ENCODE measurements at regions not wholly inside any gene's neighbourhood (a gene's known extent, or its start where the extent isn't known, plus 50 kb on each side); places are given as distances from the start of the nearest gene placed in this dataset.

- TF ChIP-seq FOSL2 (CRISPR knock-in tag; IDR thresholded peaks at IDR 0.05) (peak; percentile 52), ZNF644 (CRISPR knock-in tag; IDR thresholded peaks at IDR 0.05; ENCODE audit: low read depth) (0 out of 2 replicates have a peak, but pooled peaks have one; percentile 51), ZNF335 (CRISPR knock-in tag; IDR thresholded peaks at IDR 0.05) (0 out of 2 replicates have a peak, but pooled peaks have one; percentile 23), ZNF660 (CRISPR knock-in tag; IDR thresholded peaks at IDR 0.05; ENCODE audit: borderline replicate concordance, low read depth) (no peak), FOXP1 (IDR thresholded peaks at IDR 0.05) (no peak), FOXP1 (CRISPR knock-in tag; IDR thresholded peaks at IDR 0.05) (peak; percentile 89), SCMH1 (CRISPR knock-in tag; IDR thresholded peaks at IDR 0.05; ENCODE audit: borderline replicate concordance) (no peak), ZNF598 (CRISPR knock-in tag; IDR thresholded peaks at IDR 0.05; ENCODE audit: borderline replicate concordance) (no peak), DDIT3 (CRISPR knock-in tag; IDR thresholded peaks at IDR 0.05) (no peak), ZNF879 (CRISPR knock-in tag; IDR thresholded peaks at IDR 0.05) (no peak), ZNF431 (CRISPR knock-in tag; IDR thresholded peaks at IDR 0.05; ENCODE audit: borderline replicate concordance, low read depth) (no peak), HES4 (CRISPR knock-in tag; IDR thresholded peaks at IDR 0.05; ENCODE audit: borderline replicate concordance) (no peak), FOXC1 (CRISPR knock-in tag; IDR thresholded peaks at IDR 0.05; ENCODE audit: borderline replicate concordance) (0 out of 2 replicates have a peak, but pooled peaks have one; percentile 55)
- TF ChIP-seq, protein P1, sequence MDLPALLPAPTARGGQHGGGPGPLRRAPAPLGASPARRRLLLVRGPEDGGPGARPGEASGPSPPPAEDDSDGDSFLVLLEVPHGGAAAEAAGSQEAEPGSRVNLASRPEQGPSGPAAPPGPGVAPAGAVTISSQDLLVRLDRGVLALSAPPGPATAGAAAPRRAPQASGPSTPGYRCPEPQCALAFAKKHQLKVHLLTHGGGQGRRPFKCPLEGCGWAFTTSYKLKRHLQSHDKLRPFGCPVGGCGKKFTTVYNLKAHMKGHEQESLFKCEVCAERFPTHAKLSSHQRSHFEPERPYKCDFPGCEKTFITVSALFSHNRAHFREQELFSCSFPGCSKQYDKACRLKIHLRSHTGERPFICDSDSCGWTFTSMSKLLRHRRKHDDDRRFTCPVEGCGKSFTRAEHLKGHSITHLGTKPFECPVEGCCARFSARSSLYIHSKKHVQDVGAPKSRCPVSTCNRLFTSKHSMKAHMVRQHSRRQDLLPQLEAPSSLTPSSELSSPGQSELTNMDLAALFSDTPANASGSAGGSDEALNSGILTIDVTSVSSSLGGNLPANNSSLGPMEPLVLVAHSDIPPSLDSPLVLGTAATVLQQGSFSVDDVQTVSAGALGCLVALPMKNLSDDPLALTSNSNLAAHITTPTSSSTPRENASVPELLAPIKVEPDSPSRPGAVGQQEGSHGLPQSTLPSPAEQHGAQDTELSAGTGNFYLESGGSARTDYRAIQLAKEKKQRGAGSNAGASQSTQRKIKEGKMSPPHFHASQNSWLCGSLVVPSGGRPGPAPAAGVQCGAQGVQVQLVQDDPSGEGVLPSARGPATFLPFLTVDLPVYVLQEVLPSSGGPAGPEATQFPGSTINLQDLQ (CRISPR knock-in tag; IDR thresholded peaks at IDR 0.05): no peak
- TF ChIP-seq, protein P2, sequence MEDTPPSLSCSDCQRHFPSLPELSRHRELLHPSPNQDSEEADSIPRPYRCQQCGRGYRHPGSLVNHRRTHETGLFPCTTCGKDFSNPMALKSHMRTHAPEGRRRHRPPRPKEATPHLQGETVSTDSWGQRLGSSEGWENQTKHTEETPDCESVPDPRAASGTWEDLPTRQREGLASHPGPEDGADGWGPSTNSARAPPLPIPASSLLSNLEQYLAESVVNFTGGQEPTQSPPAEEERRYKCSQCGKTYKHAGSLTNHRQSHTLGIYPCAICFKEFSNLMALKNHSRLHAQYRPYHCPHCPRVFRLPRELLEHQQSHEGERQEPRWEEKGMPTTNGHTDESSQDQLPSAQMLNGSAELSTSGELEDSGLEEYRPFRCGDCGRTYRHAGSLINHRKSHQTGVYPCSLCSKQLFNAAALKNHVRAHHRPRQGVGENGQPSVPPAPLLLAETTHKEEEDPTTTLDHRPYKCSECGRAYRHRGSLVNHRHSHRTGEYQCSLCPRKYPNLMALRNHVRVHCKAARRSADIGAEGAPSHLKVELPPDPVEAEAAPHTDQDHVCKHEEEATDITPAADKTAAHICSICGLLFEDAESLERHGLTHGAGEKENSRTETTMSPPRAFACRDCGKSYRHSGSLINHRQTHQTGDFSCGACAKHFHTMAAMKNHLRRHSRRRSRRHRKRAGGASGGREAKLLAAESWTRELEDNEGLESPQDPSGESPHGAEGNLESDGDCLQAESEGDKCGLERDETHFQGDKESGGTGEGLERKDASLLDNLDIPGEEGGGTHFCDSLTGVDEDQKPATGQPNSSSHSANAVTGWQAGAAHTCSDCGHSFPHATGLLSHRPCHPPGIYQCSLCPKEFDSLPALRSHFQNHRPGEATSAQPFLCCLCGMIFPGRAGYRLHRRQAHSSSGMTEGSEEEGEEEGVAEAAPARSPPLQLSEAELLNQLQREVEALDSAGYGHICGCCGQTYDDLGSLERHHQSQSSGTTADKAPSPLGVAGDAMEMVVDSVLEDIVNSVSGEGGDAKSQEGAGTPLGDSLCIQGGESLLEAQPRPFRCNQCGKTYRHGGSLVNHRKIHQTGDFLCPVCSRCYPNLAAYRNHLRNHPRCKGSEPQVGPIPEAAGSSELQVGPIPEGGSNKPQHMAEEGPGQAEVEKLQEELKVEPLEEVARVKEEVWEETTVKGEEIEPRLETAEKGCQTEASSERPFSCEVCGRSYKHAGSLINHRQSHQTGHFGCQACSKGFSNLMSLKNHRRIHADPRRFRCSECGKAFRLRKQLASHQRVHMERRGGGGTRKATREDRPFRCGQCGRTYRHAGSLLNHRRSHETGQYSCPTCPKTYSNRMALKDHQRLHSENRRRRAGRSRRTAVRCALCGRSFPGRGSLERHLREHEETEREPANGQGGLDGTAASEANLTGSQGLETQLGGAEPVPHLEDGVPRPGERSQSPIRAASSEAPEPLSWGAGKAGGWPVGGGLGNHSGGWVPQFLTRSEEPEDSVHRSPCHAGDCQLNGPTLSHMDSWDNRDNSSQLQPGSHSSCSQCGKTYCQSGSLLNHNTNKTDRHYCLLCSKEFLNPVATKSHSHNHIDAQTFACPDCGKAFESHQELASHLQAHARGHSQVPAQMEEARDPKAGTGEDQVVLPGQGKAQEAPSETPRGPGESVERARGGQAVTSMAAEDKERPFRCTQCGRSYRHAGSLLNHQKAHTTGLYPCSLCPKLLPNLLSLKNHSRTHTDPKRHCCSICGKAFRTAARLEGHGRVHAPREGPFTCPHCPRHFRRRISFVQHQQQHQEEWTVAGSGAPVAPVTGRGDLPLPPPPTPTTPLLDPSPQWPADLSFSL (CRISPR knock-in tag; IDR thresholded peaks at IDR 0.05): peak; percentile 74; the same call in 1 of the 2 replicates
- TF ChIP-seq, protein P3, sequence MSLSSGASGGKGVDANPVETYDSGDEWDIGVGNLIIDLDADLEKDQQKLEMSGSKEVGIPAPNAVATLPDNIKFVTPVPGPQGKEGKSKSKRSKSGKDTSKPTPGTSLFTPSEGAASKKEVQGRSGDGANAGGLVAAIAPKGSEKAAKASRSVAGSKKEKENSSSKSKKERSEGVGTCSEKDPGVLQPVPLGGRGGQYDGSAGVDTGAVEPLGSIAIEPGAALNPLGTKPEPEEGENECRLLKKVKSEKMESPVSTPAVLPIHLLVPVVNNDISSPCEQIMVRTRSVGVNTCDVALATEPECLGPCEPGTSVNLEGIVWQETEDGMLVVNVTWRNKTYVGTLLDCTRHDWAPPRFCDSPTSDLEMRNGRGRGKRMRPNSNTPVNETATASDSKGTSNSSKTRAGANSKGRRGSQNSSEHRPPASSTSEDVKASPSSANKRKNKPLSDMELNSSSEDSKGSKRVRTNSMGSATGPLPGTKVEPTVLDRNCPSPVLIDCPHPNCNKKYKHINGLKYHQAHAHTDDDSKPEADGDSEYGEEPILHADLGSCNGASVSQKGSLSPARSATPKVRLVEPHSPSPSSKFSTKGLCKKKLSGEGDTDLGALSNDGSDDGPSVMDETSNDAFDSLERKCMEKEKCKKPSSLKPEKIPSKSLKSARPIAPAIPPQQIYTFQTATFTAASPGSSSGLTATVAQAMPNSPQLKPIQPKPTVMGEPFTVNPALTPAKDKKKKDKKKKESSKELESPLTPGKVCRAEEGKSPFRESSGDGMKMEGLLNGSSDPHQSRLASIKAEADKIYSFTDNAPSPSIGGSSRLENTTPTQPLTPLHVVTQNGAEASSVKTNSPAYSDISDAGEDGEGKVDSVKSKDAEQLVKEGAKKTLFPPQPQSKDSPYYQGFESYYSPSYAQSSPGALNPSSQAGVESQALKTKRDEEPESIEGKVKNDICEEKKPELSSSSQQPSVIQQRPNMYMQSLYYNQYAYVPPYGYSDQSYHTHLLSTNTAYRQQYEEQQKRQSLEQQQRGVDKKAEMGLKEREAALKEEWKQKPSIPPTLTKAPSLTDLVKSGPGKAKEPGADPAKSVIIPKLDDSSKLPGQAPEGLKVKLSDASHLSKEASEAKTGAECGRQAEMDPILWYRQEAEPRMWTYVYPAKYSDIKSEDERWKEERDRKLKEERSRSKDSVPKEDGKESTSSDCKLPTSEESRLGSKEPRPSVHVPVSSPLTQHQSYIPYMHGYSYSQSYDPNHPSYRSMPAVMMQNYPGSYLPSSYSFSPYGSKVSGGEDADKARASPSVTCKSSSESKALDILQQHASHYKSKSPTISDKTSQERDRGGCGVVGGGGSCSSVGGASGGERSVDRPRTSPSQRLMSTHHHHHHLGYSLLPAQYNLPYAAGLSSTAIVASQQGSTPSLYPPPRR (CRISPR knock-in tag; IDR thresholded peaks at IDR 0.05; ENCODE audit: borderline replicate concordance): peak; percentile 91; the same call in 1 of the 2 replicates
These were observed 162.7 kb upstream of the NT5C1B start (continued) for GRCh38 chr2:18752022-18752493.
